Esophagus muscularis mucosa (tissue), 4 donors: ENCODE measurements at regions not wholly inside any gene's neighbourhood (a gene's known extent, or its start where the extent isn't known, plus 50 kb on each side); places are given as distances from the start of the nearest gene placed in this dataset.

Experiments
- DNase-seq: peaks from one replicate; pipeline ENCODE4 v3.0.0-alpha.2; 2017; ENCODE audit errors: extremely low spot score
- H3K27ac ChIP-seq, 4 donors: fragments of 200-600 bp; sonication (generic); replicated peaks in 1 of 4; 1 replicate in 3 of 4; 2 replicates in 1 of 4; pipeline ENCODE4 v1.5.1; 2016 to 2019; ENCODE audit warnings: mild to moderate bottlenecking in 1 of 4
- H3K27me3 ChIP-seq, 4 donors: fragments of 200-600 bp; sonication (generic); one replicate each; pipeline versions ENCODE4 v1.5.1 to v1.6.0; 2016 to 2019
- H3K36me3 ChIP-seq, 4 donors: fragments of 200-600 bp; sonication (generic); one replicate each; pipeline ENCODE4 v1.5.1; 2016 to 2019
- H3K4me1 ChIP-seq, 4 donors: fragments of 200-600 bp; sonication (generic); one replicate each; pipeline ENCODE4 v1.5.1; 2016 to 2019
- H3K4me3 ChIP-seq, 4 donors: fragments of 200-600 bp; sonication (generic); 1 replicate in 2 of 4; 2 replicates in 2 of 4; pipeline ENCODE4 v1.5.1; 2016 to 2019; ENCODE audit warnings: mild to moderate bottlenecking in 4 of 4, moderate library complexity in 1 of 4
- H3K9me3 ChIP-seq, 4 donors: fragments of 200-600 bp; sonication (generic); 1 replicate in 3 of 4; 2 replicates in 1 of 4; pipeline ENCODE4 v1.5.1; 2016 to 2019
- CTCF ChIP-seq, 3 experiments: fragments of 200-600 bp in 2 of 3; fragments of 450-650 bp in 1 of 3; sonication (generic) in 2 of 3; IDR thresholded peaks; one replicate each; pipeline ENCODE4 v1.5.1; 2017 to 2019; ENCODE audit warnings: antibody characterized with exemption in 3 of 3, mild to moderate bottlenecking in 2 of 3, moderate library complexity in 1 of 3
- EP300 ChIP-seq: sonication (generic); formaldehyde crosslinking; IDR thresholded peaks from one replicate; pipeline ENCODE4 v1.6.1; 2017; ENCODE audit warnings: antibody characterized with exemption
- POLR2A ChIP-seq: fragments of 450-650 bp; IDR thresholded peaks from one replicate; pipeline ENCODE4 v1.6.1; 2017; ENCODE audit warnings: antibody characterized with exemption, moderate library complexity, mild to moderate bottlenecking, low read depth
- POLR2AphosphoS5 ChIP-seq, 2 donors: sonication (generic); formaldehyde crosslinking; IDR thresholded peaks; one replicate each; pipeline ENCODE4 v1.6.1; 2017; ENCODE audit warnings: antibody characterized with exemption in 2 of 2
- WGBS: methylation state at CpG from one replicate; pipeline ENCODE4 v1.1.5; 2018; 5-methylcytosine and 5-hydroxymethylcytosine counted together
- intact Hi-C: fragments of 100-400 bp; cut with DNase I; formaldehyde crosslinking; loops from one replicate; pipeline ENCODE4 v1.15.1; 2023

GRCh38 chr4:187019896-187020295, 296.2 kb upstream of the FAT1 start:
- no peaks in the 10 kb centered on the region for H3K36me3 ChIP-seq
- H3K4me1 ChIP-seq, result no peaks in the 10 kb centered on the region
- no peak for DNase-seq
- TF ChIP-seq POLR2A (no peak), EP300 (no peak), POLR2AphosphoS5 (IDR thresholded peaks at IDR 0.05) (no peak), CTCF (IDR thresholded peaks at IDR 0.05) (no peak)
- intact Hi-C loops, result no loop called here
- H3K27ac ChIP-seq, result no peak overlapping the region
- WGBS, result 75% methylated on average over 8 of the region's 8 CpGs
- no peaks in the 10 kb centered on the region for H3K9me3 ChIP-seq
- H3K4me3 ChIP-seq, result no peak overlapping the region
- no peaks in the 10 kb centered on the region for H3K27me3 ChIP-seq

- no peak for TF ChIP-seq POLR2A
- no peak for TF ChIP-seq CTCF (IDR thresholded peaks at IDR 0.05)
- TF ChIP-seq EP300, result no peak
- TF ChIP-seq POLR2AphosphoS5 (IDR thresholded peaks at IDR 0.05), result no peak
Observed at GRCh38 chr4:187020676-187021075, 297.0 kb upstream of the FAT1 start.

GRCh38 chr4:187021436-187022205, 298.0 kb upstream of the FAT1 start:
- Histone ChIP-seq H3K36me3 (no peaks in the 10 kb centered on the region), H3K4me3 (no peak overlapping the region), H3K27me3 (no peaks in the 10 kb centered on the region), H3K4me1 (no peaks in the 10 kb centered on the region), H3K27ac (no peak overlapping the region), H3K9me3 (no peaks in the 10 kb centered on the region)
- WGBS, result 73% methylated on average over 6 of the region's 6 CpGs
- no peak for DNase-seq
- TF ChIP-seq POLR2A (no peak), CTCF (IDR thresholded peaks at IDR 0.05) (no peak), EP300 (no peak), POLR2AphosphoS5 (IDR thresholded peaks at IDR 0.05) (no peak)
- intact Hi-C loops, result no loop called here

More at GRCh38 chr4:187020676-187021075, 297.0 kb upstream of the FAT1 start:
- no peaks in the 10 kb centered on the region for H3K4me1 ChIP-seq
- no peak overlapping the region for H3K4me3 ChIP-seq
- 80% methylated on average over 2 of the region's 2 CpGs for WGBS
- no peak for DNase-seq
- H3K9me3 ChIP-seq, result no peaks in the 10 kb centered on the region
- H3K27ac ChIP-seq, result no peak overlapping the region
- intact Hi-C loops, result no loop called here
- H3K27me3 ChIP-seq, result no peaks in the 10 kb centered on the region
- H3K36me3 ChIP-seq, result no peaks in the 10 kb centered on the region

- no peaks in the 10 kb centered on the region for H3K9me3 ChIP-seq
- TF ChIP-seq CTCF (IDR thresholded peaks at IDR 0.05) (no peak), POLR2AphosphoS5 (IDR thresholded peaks at IDR 0.05) (no peak), POLR2A (no peak), EP300 (no peak)
- H3K4me3 ChIP-seq, result no peak overlapping the region
- H3K27me3 ChIP-seq, result no peaks in the 10 kb centered on the region
- H3K36me3 ChIP-seq, result no peaks in the 10 kb centered on the region
- WGBS, result 43% methylated on average over 6 of the region's 6 CpGs
- no peak for DNase-seq
- intact Hi-C loops, result no loop called here
- H3K4me1 ChIP-seq, result no peaks in the 10 kb centered on the region
- H3K27ac ChIP-seq, result no peak overlapping the region
Observed at GRCh38 chr4:187027272-187027671, 303.6 kb upstream of the FAT1 start.

- Histone ChIP-seq H3K36me3 (no peaks in the 10 kb centered on the region), H3K4me3 (no peak overlapping the region), H3K9me3 (no peaks in the 10 kb centered on the region), H3K27ac (no peak overlapping the region), H3K27me3 (no peaks in the 10 kb centered on the region), H3K4me1 (no peaks in the 10 kb centered on the region)
- WGBS, result 92% methylated on average over 7 of the region's 7 CpGs
- no peak for TF ChIP-seq POLR2A
- no peak for TF ChIP-seq POLR2AphosphoS5 (IDR thresholded peaks at IDR 0.05)
- TF ChIP-seq EP300, result no peak
- no peak for TF ChIP-seq CTCF (IDR thresholded peaks at IDR 0.05)
- no peak for DNase-seq
- intact Hi-C loops, result no loop called here
Observed at GRCh38 chr4:187042251-187042650, 318.6 kb upstream of the FAT1 start.
